NCI-H1092 (cell line): ENCODE measurements at regions not wholly inside any gene's neighbourhood (a gene's known extent, or its start where the extent isn't known, plus 50 kb on each side); places are given as distances from the start of the nearest gene placed in this dataset.

Experiments
- DNase-seq: peaks from one replicate; lab custom pipeline; 2025; lab: John Stamatoyannopoulos, UW

GRCh38 chrX:40452031-40452430 is 128.7 kb upstream of the ATP6AP2 start:
- DNase-seq, result no peak

GRCh38 chrX:40449956-40450706 is 130.6 kb upstream of the ATP6AP2 start:
- no peak for DNase-seq

DNA sequence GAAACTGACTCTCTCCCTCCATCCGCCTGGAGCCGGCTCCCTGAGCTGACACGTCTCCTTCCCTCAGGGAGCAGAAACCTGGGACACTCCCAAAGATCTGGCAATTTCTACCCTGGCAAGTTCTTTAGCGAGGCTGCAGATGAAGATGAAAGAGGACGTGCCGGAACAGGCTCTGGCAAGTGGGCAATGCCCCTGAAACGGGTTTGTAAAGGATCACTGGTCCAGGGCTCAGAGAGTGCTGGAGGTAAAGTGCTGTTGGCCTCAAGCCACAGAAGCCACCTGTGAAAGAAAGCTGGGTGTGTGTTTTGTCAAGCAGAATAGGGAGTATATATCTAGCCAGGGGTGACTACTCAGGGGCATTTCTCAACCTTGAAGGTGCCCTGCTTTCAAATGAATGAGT is 131.4 kb upstream of the ATP6AP2 start:
- peak; percentile 13 for DNase-seq

DNA sequence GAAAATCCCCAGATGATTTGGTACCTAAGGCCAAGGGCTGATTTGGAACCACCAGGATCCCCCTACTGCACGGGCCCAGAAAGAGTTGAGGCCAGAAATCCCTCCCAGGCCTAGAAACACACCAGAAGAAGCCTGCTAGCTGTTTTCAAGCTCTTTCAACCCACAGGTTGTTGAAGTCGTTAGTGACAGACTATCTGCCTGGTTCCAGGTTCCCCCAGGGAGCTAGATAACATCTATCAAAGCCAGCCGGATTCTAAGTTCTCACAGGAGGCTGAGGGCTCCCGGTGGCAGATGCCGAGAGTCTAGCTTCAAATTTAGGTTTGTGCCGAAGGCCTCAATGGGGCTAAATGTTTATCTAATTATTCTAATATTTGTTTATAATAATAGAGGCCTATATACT is 132.0 kb upstream of the ATP6AP2 start:
- no peak for DNase-seq

DNA sequence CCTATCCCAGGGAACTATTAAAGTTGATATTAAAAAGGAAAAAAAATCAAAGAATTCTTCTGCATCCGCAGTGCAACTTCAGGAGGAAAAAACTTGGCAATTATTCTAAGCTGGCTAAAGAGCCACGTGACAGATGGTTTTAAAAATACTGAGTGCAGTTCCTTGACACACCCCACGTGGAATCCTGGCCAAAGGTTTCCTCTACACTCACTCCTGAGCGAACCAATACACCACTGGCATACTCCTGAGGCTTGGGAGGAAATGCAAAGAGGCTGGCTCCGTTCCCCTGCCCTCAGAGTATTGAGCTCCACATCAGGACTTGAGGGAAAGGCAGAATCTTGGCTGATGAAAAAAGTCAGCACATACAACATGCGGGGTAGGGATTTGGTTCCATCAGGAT is 133.8 kb upstream of the ATP6AP2 start:
- DNase-seq, result no peak

GRCh38 chrX:40445691-40446090 is 135.1 kb upstream of the ATP6AP2 start:
- DNase-seq, result no peak

- no peak for DNase-seq
Measured at GRCh38 chrX:40444798-40445496, 135.8 kb upstream of the ATP6AP2 start.

- no peak for DNase-seq
Measured at GRCh38 chrX:40444133-40444532, 136.6 kb upstream of the ATP6AP2 start.

GRCh38 chrX:40440866-40441265 is 139.9 kb upstream of the ATP6AP2 start:
- DNase-seq, result no peak

DNA sequence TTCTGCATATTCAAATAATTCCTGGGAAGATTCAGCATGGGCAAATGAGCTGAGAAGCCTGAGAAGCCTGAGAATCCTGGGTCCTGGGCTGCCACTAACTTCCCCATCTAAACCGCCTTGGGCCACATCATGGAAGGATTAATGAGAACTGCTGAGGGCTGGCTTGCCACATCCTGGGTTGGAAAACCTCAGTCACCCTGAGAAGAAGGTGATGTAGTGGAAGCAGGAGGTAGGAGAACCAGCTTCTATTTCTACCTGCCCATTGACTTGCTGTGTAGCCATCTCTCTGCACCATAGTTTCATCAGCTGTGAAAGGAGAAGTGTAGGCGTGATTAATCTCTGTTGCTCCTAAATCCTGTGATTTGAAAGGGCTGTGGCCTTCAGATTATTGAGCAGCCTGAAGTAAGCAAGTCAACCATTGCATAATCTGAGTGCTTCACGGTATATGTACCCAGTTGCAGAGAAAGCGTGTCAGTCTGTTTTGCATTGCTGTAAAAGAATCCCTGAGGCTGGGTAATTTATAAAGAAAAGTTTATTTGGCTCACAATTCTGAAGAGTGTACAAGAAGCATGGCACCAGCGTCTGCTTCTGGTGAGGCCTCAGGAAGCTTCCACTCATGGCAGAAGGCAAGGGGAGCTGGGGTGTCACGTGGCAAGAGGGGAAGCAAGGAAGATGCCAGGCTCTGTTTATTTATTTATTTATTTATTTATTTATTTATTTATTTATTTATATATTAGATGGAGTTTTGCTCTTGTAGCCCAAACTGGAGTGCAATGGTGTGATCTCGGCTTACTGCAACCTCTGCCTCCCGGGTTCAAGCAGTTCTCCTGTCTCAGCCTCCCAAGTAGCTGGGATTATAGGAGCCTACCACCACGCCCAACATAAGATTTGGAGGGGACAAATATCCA is 140.9 kb upstream of the ATP6AP2 start:
- DNase-seq, result no peak

DNA sequence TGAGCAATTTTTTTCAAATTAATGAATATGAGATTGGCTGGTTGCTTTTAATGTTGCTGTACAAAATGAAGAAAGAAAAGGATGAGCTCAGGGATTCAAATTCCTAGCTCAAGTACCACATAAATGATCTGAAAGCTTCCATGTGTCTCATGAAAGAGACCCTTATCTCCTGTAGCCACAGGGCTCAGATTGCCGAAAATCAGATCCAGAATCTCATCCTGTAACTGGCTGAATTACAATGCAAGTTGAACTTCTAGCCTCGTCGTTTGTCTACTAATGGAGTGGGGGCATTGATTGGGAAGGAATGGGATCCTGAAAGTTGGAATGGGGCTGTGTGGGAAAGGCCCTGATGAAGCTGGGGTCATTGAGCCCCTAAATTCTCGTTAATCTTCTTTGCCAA is 143.4 kb upstream of the ATP6AP2 start:
- no peak for DNase-seq

DNA sequence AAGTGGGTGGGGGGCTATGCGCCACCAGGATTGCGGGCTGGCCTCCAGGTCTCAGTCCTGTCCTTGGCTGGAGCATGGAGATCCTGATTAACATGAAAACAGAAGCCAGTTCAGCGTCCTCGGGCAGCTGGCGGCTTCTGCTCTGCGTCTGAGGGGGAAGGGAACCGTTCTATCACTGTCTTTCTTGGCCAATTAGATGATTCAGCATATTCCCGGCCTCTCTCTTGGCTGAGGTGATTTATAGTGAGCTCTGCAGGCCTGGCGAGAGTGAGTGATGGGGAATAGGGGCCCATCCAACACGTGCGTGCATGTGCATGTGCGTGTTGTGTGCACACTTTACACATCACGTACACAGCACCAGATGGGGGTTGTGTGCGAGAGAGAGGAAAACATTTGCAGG is 145.8 kb upstream of the ATP6AP2 start:
- peak; percentile 55 for DNase-seq

DNA sequence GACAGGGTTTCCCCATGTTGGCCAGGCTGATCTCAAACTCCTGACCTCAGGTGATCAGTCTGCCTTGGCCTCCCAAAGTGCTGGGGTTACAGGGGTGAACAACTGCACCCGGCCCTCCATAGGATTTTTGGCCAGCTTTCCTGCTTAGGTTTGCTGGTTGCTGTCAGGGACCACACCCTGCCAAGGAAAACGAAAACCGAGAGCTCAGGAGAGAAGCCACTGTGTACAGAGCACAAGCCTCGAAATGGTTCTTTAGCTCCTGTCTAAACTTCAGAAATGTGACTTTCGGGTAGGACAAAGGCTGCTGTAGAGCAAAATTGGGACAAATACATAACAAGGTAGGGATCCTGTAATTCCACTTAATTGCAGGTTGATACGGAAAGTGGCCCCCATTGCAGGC is 146.3 kb upstream of the ATP6AP2 start:
- no peak for DNase-seq

DNA sequence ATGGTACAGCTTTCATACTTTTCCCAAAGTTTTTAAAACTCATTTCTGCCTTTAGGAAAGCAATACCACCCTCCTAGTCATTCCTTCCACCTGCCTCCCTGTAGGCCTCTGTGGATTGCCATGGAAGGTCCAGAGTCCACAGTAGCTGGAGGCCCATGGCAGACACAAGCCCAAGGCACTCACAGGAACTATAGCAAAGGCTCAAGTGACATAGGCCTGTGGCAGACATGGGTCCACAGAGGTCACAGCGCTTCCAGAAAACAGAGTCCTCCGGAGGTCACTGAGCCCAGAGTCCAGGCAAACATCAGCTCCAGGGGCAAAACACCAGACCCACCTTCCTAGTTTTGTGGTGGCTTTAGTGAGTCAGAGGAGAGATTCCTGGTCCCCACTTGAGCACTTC is 147.6 kb upstream of the ATP6AP2 start:
- DNase-seq, result no peak

GRCh38 chrX:40424259-40424658 is 156.5 kb upstream of the ATP6AP2 start:
- DNase-seq, result no peak

GRCh38 chrX:40423299-40423698 is 157.5 kb upstream of the ATP6AP2 start:
- no peak for DNase-seq

- DNase-seq, result no peak
Measured at GRCh38 chrX:40422021-40422420, 158.7 kb upstream of the ATP6AP2 start.

DNA sequence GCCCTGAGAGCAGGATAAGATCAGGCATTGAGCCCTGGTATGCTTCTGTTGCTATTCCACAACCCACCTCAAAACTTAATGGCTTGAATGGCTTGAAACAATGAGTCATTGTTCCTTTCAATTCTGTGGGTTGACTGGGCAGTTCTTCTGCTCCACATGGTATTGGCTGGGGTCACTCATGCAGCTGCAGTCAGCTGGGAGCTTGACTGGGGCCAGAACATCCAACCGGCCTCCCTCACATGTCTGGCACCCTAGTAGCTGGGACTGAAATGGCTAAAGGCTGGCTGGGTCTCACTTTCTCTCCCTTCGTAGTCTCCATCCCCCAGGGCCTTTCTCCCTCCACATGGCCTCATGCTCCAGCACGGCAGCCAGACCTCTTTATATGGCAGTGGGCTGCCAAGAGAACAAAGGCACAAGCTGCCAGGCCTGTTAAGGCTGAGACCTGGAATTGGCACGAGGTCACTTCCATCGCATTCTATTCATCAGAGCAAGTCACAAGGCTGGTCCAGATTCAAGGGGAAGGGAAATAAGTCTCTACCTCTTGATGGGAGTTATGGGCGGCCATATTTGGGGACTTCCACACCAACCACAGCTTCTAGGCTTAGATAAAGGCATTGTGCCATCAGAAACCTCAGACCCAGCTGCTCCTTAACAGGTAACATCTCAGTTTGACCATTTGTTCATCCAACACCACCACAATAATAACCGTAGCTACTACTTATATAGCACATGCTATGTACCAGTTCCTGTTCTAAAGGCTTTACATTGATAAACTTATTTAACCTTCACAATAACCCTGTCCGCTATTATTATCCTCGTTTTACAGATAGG is 159.7 kb upstream of the ATP6AP2 start:
- DNase-seq, result no peak

GRCh38 chrX:40418813-40419195 is 162.0 kb upstream of the ATP6AP2 start:
- no peak for DNase-seq

DNA sequence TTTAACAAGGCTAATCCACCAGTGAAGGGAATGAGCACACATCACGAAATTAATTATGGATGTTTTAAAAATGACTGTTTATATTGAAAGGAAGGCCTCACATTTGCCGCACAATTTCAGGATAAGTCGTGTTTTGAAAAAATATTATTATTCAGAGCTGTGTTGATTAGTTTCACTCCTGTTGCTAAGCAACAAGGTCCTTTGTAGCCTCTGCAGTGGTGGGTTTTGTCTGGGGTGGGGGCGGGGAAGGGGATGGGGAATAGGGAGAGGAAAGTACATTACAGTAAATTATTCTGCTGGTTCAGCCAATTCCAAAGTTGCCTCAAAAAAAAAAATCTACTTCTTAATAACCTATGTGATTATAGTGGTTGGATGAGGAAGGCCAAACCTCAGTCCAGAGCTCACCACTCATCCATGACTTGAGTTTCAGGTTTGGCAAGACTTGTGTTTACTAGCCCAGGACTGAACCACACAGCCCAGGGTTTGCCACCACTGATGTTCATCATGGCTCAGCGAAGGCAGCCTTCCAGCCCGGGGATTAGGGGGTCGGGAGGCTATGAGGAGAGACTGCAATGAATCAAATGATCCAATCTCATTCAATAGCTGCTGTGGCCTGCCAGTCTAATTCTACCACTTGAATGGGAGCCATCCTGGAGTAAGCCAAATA is 162.5 kb upstream of the ATP6AP2 start:
- no peak for DNase-seq

DNA sequence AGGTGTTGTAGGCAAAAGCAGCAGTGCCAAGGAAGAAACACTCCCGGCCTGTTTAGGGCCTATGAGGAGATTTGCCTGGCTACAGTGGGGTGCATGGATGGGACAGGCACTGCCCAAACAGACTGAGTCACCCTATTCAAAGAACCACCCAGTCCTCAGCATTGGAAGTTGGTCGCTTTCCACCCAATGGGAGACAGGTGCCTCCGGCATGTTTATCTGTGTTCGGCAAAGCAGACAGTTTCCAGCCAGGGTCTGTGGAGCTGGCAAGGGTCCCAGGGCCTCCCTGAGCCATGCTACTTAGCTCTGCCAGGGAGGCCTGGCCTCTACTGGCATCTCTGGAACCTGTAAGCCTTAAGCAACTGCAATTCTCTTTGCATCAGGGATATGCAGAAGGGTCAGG is 165.1 kb upstream of the ATP6AP2 start:
- DNase-seq, result peak; percentile 44
